Muscle layer of colon (tissue), 2 donors: ENCODE measurements at regions not wholly inside any gene's neighbourhood (a gene's known extent, or its start where the extent isn't known, plus 50 kb on each side); places are given as distances from the start of the nearest gene placed in this dataset.
"Not testable (repeated sequence)": the region's sequence is repeated elsewhere in the genome, so short reads cannot be mapped to it uniquely, and the experiment has no call there.

Experiments
- H3K27ac ChIP-seq: one replicate; pipeline ENCODE4 v1.7.0; 2013; ENCODE audit warnings: low read depth, mild to moderate bottlenecking, low read length, moderate library complexity
- H3K27me3 ChIP-seq, 2 donors: one replicate each; pipeline ENCODE4 v1.7.0; 2013; ENCODE audit warnings: low read length in 2 of 2, mild to moderate bottlenecking in 2 of 2; ENCODE audit not compliant: insufficient read depth in 2 of 2, control insufficient read depth in 1 of 2
- H3K36me3 ChIP-seq: one replicate; pipeline ENCODE4 v1.7.0; 2013; ENCODE audit warnings: mild to moderate bottlenecking, low read length; ENCODE audit not compliant: insufficient read depth
- H3K4me1 ChIP-seq: one replicate; pipeline ENCODE4 v1.7.0; 2013; ENCODE audit warnings: mild to moderate bottlenecking, low read length; ENCODE audit not compliant: insufficient read depth
- H3K4me3 ChIP-seq, 2 donors: one replicate each; pipeline ENCODE4 v1.7.0; 2013; ENCODE audit warnings: low read length in 2 of 2, low read depth in 1 of 2, mild to moderate bottlenecking in 1 of 2, moderate library complexity in 1 of 2
- H3K9ac ChIP-seq: one replicate; pipeline ENCODE4 v1.7.0; 2013; ENCODE audit warnings: low read length
- H3K9me3 ChIP-seq: one replicate; pipeline ENCODE4 v1.7.0; 2013; ENCODE audit warnings: mild to moderate bottlenecking, low read length
- donor health status: abdominal sarcoma.
- donor health status: Adenocarcinoma of cecum.

DNA sequence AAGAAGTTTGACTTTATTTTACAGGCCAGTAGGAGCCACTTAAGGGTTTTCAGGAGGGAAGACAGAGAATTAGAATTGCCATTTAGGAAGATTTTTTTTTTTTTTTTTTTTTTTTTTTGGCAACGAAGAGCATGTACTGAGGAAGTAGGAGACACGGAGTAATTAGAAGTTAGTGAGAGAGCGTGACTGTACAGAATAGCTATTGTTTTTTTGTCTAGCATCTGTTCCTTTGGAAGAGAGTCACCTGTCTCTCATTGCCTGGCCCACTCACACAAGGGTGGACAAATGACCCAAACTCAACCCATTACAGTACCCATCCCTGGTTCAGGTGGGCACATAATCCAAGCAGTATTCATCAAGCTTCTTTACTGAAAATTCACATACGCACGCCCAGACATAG, 166.7 kb downstream of the LACC1 start:
- Histone ChIP-seq H3K36me3 (no peaks in the 10 kb centered on the region), H3K4me3 (no peak overlapping the region), H3K4me1 (peaks cover 3% of the 10 kb centered on the region), H3K27ac (no peak overlapping the region), H3K27me3 (no peaks in the 10 kb centered on the region), H3K9ac (no peak overlapping the region), H3K9me3 (no peaks in the 10 kb centered on the region)

DNA sequence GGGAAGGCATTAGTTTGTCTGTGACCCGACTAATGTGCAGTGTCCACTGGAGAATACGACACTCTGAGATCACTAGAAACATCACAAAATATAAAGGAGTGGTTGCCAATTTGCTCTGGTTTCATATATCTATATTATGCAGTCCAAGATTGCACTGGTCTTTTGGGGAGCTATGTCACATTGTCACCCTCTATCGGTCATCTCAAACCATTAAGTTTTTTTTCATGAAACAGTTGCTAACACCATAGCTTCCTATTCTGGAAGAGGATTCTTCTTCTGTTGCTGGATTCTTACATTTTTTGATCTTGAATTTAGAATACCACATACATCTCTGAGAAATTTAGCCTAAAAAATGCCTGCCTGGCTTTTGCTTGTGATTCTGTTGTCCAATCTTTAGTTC, 168.6 kb downstream of the LACC1 start:
- H3K4me1 ChIP-seq: peaks cover 17% of the 10 kb centered on the region
- no peaks in the 10 kb centered on the region for H3K9me3 ChIP-seq
- no peak overlapping the region for H3K4me3 ChIP-seq
- H3K27ac ChIP-seq: no peak overlapping the region
- H3K9ac ChIP-seq: no peak overlapping the region
- no peaks in the 10 kb centered on the region for H3K27me3 ChIP-seq
- H3K36me3 ChIP-seq: no peaks in the 10 kb centered on the region

DNA sequence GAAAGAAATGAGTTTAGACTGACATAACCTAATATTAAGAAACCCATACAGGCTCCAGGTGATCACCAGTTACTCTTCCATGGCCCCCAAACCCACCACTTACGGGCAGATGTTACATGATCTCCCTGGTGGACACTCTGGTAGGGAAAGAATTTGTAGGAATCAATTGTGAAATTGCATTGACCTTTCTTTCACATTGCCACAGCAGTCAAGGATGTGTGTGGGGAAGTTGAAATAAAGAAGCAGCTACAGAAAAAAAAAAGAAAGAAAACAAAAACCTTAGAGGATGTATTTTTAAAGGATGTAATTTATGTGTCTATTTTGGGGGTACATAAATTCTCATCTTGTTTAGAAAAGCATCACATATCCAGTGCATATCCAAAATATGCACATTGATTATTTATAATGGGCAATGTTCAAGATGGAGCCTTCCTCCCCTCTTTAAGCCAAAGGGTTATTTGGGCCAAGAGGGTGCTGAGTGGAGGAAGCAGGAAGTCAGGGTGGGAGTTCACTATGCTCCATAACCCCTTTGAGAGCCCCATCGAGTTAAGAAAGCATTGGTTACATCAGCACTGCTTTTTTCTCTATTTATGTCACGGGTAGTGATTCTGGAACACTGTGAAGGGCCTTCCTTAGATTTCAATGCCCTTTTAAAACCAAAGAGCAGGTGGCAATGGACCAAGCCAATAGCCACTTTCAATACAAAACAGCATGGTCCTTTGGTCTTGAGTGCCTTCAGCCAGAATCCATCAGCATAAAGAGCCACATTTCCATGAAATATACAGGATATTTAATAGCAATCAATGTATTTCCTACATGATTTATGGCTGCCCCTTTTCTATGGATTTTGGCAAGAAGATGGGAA, 169.6 kb downstream of the LACC1 start:
- Histone ChIP-seq H3K36me3 (no peaks in the 10 kb centered on the region), H3K9me3 (no peaks in the 10 kb centered on the region), H3K27ac (no peak overlapping the region), H3K9ac (no peak overlapping the region), H3K4me3 (no peak overlapping the region), H3K27me3 (no peaks in the 10 kb centered on the region), H3K4me1 (peaks cover 17% of the 10 kb centered on the region)

DNA sequence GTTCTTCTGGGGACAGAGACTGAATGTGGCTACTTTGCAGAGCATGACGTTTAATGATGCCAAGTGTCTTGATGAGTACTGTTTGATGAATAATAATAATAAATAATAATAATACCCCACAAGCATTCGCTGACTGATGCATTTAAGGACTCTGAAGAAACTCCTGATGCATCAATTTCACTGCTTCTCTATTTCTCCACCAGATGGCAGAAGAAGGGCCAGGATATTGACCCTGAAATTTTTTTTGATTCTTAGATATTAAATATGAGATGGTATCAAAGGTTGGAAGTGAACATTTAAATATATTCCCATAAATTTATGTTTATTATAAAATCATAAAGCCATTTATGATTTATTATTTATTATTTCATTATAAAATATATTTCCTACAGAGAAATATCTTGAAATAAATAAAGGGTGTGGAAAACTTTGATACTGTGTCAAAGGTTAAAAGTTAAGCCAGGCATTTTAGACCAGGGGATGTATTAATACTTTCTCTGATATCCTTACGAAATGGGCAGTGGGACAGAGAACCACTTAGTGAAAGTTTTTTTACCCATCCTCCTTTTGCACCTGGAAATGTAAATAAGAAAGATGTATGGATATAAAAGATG, 170.9 kb downstream of the LACC1 start:
- Histone ChIP-seq H3K4me1 (peaks cover 17% of the 10 kb centered on the region), H3K4me3 (no peak overlapping the region), H3K9ac (no peak overlapping the region), H3K36me3 (no peaks in the 10 kb centered on the region), H3K27me3 (no peaks in the 10 kb centered on the region), H3K9me3 (no peaks in the 10 kb centered on the region), H3K27ac (no peak overlapping the region)

DNA sequence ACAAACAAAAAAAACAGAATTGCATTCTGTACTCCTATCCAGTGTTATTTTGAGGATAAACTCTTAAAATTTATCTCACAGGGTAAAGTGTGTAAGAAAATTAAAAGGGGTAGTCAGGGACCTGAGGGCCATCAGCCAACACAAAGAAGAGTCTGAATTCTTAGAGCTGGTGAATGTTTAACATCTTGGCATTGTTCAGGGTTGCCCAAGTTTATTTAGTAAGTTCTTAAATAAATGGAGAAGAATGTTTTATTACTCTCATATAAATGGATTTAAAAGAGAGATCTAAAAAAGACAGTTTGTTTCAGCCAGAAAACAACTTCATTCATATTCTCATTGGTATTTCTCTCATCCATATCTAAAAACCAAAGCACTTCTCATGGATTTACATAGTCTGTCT, 171.7 kb downstream of the LACC1 start:
- H3K9ac ChIP-seq: no peak overlapping the region
- H3K27ac ChIP-seq: no peak overlapping the region
- no peak overlapping the region for H3K4me3 ChIP-seq
- H3K9me3 ChIP-seq: no peaks in the 10 kb centered on the region
- no peaks in the 10 kb centered on the region for H3K27me3 ChIP-seq
- H3K4me1 ChIP-seq: peaks cover 17% of the 10 kb centered on the region
- no peaks in the 10 kb centered on the region for H3K36me3 ChIP-seq

DNA sequence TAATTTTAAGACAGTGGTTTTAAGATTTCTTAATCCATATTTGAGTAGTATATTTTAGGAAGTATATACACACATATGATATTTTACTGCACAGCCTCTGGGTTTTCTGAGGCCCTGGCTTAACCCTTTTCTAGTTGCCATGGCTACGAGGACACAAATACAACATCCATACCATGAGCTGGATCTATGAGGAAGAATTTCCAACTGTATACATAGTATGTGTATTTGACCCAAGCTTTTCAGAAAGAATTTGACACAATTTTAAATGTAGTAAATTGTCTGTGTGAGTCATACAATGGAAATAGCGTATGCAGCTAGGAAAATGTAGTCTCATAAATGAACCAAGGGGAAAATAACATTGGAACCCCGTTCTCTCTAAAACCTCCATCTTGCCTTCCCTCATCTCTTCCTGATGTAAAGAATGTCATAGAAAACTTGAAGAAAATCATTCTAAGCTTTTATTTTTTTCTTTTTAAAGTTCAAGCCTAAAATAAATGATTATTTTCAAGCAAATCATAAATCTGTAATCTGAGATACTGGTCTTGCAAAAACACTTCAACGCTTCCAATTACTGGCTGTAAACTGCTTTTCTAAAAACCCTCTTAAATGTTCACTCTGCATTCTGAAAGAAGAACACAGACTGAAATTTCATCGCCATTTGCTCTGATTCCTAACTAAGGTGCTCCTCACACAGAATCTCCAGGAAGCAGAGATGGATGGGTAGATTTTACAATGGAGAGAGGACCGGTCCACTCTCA, 172.4 kb downstream of the LACC1 start:
- H3K27me3 ChIP-seq: no peaks in the 10 kb centered on the region
- H3K4me1 ChIP-seq: peaks cover 17% of the 10 kb centered on the region
- H3K4me3 ChIP-seq: no peak overlapping the region
- no peak overlapping the region for H3K9ac ChIP-seq
- H3K36me3 ChIP-seq: no peaks in the 10 kb centered on the region
- no peaks in the 10 kb centered on the region for H3K9me3 ChIP-seq
- H3K27ac ChIP-seq: peak overlapping the region; percentile 31

DNA sequence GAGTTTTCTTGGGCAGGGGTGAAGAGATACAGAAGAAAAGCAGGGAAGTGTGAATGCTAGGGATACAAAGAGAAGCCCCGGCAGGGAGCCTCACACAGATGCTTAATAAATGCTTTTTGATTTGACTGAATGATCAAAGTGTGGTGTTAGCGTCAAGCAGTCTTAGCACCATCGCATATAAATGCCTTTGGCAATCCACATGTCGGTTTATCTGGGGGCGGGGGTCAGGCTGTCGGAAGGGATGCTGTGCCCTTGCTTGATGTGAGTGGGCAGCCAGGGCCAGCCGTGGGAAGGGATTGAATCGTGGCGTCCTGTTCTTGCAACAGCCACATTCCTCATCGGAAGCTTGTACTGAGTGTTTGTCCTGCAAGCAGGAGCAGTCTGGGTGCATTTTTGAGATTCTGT, 173.1 kb downstream of the LACC1 start:
- no peaks in the 10 kb centered on the region for H3K9me3 ChIP-seq
- peaks cover 17% of the 10 kb centered on the region for H3K4me1 ChIP-seq
- no peak overlapping the region for H3K4me3 ChIP-seq
- no peak overlapping the region for H3K27ac ChIP-seq
- no peaks in the 10 kb centered on the region for H3K27me3 ChIP-seq
- H3K36me3 ChIP-seq: no peaks in the 10 kb centered on the region
- H3K9ac ChIP-seq: no peak overlapping the region

DNA sequence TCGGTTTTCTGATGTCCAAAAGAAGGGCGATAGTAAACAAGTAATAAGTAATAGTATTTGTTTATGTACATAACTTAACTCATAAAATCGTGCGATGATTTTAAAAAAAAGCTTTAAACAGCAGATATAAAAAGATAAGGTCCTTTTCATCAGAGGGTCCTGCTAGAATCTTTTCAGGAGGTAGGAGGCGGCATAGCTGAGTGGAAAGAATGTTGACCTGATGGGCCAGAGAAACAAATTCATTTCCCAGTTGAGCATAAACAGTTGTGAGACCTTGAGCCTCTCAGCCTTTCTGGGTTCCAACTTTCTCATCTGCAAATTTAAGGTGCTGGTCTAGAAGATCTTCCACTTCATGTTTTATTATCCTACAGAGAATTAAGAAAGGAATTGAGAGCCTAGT, 173.5 kb downstream of the LACC1 start:
- Histone ChIP-seq H3K4me1 (peaks cover 17% of the 10 kb centered on the region), H3K27ac (no peak overlapping the region), H3K9ac (no peak overlapping the region), H3K27me3 (no peaks in the 10 kb centered on the region), H3K9me3 (no peaks in the 10 kb centered on the region), H3K4me3 (no peak overlapping the region), H3K36me3 (no peaks in the 10 kb centered on the region)

DNA sequence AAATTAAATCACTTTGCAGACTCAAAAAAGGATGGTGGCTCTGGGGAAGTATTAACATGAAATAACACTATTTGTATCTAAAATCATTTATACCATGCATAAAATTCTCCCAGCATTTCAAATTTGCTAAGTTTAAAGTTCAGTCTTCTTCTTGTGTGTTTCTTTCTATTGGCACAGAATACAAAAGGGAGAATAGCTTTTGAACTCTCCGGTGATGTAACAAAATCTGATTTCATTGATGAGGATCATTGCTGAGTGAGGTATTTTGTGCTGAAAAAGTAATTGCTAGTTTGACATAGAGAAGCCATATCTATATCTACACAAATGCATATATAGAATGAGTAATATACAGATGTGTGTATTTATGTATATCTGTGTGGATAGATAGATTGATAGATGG, 174.8 kb downstream of the LACC1 start:
- Histone ChIP-seq H3K9me3 (no peaks in the 10 kb centered on the region), H3K27me3 (no peaks in the 10 kb centered on the region), H3K9ac (no peak overlapping the region), H3K4me3 (no peak overlapping the region), H3K4me1 (peaks cover 17% of the 10 kb centered on the region), H3K36me3 (no peaks in the 10 kb centered on the region), H3K27ac (no peak overlapping the region)

DNA sequence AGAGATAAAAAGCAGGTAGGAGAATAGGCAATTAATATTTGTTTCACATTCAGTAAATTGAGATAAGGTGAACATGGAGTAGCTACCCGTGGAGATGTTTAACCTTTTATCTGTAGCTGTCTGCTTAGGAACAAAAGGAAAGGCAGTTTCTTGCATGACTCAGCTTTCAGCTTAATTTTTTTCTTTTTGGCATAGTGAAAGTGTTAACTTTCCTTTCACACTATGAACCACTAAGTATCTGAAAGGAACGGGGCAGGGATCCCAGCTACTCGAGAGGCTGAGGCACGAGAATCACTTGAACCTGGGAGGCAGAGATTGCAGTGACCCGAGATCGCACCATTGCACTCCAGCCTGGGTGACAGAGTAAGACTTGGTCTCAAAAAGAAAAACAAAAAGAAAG, 176.0 kb downstream of the LACC1 start:
- H3K4me1 ChIP-seq: peaks cover 17% of the 10 kb centered on the region
- not testable (repeated sequence) for H3K9me3 ChIP-seq, H3K27me3 ChIP-seq, H3K27ac ChIP-seq, H3K9ac ChIP-seq, H3K4me3 ChIP-seq, H3K36me3 ChIP-seq

DNA sequence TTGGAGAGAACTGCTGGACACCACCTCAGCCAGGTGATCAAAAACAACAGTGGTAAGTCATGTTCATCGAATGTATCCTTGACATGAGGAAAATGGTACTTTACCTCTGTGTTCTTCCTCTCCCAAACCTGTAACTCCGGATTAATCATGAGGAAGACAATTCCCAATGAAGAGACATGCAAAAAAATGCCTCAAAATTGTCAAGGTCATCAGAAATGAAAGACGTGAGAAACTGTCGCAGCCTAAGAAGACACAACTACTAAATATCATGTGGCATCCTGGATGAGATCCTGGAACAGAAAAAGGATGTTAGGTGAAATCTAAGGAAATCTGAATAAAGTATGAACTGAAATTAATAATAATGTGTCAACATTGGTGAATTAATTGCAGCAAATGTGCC, 178.4 kb downstream of the LACC1 start:
- Histone ChIP-seq H3K4me3 (no peak overlapping the region), H3K9me3 (no peaks in the 10 kb centered on the region), H3K36me3 (no peaks in the 10 kb centered on the region), H3K27ac (no peak overlapping the region), H3K4me1 (no peaks in the 10 kb centered on the region), H3K27me3 (no peaks in the 10 kb centered on the region), H3K9ac (no peak overlapping the region)
